ENCODE measurements at regions not wholly inside any gene's neighbourhood (a gene's known extent, or its start where the extent isn't known, plus 50 kb on each side); places are given as distances from the start of the nearest gene placed in this dataset.

DNA sequence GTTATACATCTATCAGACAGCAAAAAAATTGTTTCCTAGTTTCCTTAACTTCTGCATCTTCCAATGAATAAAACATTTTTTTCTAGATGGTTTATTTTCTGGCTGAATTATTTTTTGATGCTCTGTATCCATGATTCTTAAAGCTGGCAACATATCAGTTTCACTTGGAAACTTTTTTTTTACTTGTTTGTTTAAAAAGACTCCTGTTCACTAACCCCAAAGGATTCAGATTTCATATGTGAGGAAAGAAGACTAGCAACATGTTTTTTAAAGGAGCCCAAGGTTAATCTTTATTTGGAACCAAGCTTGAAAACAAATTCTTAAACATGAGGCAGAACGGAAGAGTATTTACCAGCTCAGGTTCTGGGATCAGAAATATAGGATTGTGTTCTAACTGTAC, 632.3 kb downstream of the SLITRK6 start:
- TF ChIP-seq, protein P1, sequence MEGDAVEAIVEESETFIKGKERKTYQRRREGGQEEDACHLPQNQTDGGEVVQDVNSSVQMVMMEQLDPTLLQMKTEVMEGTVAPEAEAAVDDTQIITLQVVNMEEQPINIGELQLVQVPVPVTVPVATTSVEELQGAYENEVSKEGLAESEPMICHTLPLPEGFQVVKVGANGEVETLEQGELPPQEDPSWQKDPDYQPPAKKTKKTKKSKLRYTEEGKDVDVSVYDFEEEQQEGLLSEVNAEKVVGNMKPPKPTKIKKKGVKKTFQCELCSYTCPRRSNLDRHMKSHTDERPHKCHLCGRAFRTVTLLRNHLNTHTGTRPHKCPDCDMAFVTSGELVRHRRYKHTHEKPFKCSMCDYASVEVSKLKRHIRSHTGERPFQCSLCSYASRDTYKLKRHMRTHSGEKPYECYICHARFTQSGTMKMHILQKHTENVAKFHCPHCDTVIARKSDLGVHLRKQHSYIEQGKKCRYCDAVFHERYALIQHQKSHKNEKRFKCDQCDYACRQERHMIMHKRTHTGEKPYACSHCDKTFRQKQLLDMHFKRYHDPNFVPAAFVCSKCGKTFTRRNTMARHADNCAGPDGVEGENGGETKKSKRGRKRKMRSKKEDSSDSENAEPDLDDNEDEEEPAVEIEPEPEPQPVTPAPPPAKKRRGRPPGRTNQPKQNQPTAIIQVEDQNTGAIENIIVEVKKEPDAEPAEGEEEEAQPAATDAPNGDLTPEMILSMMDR (IDR thresholded peaks at IDR 0.05; ENCODE audit: borderline replicate concordance, extremely low read depth, low read length, poor library complexity, severe bottlenecking) = no peak
- TF ChIP-seq EZH2 (IDR thresholded peaks at IDR 0.05; ENCODE audit: borderline replicate concordance, low read depth, low read length, severe bottlenecking) = no peak
